ENCODE measurements at regions not wholly inside any gene's neighbourhood (a gene's known extent, or its start where the extent isn't known, plus 50 kb on each side); places are given as distances from the start of the nearest gene placed in this dataset.

DNA sequence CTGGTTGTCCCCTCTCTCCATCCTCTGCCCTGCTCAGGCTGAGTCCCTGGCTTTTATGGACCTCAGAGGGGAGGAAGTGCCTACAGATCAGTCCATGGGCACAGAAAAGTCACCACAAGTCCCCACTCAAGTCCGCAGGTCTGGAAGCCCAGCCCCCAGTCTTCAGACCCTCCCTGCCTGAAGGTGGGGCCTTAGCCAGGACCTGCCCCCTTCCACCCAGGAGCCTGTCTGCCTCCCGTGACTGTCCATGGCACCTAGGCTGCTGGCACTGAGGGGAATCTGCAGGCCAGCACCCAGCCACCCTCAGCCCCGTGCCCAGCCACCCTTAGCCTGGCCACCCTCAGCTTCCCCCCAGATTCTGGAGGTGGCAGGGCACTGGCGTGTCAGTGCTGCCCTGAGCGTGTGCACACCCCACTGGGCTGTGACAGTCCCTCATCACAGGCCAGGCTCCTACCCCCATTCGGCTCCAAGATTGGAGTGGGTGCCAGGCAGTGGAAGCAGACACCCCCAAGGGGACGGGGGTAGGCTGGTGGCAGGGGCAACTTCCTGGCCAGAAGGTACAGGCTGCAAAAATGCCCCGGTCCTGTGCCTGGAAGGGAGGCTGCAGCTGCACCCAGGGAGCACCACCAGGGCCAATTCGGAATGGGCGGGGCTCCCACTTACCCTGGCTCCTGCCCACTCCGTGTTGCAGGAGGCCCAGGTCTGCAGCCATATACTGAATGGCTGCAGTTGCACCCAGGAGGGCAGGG lies 154.7 kb upstream of the RMP24 start:
- TF ChIP-seq, protein P1, sequence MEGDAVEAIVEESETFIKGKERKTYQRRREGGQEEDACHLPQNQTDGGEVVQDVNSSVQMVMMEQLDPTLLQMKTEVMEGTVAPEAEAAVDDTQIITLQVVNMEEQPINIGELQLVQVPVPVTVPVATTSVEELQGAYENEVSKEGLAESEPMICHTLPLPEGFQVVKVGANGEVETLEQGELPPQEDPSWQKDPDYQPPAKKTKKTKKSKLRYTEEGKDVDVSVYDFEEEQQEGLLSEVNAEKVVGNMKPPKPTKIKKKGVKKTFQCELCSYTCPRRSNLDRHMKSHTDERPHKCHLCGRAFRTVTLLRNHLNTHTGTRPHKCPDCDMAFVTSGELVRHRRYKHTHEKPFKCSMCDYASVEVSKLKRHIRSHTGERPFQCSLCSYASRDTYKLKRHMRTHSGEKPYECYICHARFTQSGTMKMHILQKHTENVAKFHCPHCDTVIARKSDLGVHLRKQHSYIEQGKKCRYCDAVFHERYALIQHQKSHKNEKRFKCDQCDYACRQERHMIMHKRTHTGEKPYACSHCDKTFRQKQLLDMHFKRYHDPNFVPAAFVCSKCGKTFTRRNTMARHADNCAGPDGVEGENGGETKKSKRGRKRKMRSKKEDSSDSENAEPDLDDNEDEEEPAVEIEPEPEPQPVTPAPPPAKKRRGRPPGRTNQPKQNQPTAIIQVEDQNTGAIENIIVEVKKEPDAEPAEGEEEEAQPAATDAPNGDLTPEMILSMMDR (conservative IDR thresholded peaks at IDR 0.05; ENCODE audit: low read length), result no peak
- TF ChIP-seq EZH2phosphoT487 (IDR thresholded peaks at IDR 0.05; ENCODE audit: borderline replicate concordance), result no peak
